KG1 (cell line): ENCODE measurements at regions not wholly inside any gene's neighbourhood (a gene's known extent, or its start where the extent isn't known, plus 50 kb on each side); places are given as distances from the start of the nearest gene placed in this dataset.

ENCODE experiments used
- DNase-seq: peaks from one replicate; lab custom pipeline; 2025; lab: John Stamatoyannopoulos, UW

DNA sequence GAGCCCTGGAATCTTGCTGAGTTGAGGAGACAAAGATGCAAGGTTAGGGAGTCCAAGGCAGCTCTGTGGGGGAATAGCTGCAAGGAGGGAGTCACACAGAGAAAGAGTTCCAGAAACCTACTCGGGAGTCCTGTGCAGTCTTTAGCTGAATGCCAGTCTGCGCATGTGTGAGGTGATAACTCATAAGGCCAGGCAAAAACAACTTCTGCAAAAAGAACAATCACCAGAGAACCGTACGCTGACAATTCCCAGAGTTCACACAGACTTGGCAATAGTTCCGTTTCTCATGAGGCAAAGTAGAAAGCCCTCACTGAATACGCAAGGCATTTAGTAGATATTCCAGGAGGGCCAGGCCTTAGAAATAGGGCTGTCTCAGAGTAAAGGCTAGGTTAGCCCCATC is 135.2 kb upstream of the TAB2 start:
- DNase-seq = no peak

DNA sequence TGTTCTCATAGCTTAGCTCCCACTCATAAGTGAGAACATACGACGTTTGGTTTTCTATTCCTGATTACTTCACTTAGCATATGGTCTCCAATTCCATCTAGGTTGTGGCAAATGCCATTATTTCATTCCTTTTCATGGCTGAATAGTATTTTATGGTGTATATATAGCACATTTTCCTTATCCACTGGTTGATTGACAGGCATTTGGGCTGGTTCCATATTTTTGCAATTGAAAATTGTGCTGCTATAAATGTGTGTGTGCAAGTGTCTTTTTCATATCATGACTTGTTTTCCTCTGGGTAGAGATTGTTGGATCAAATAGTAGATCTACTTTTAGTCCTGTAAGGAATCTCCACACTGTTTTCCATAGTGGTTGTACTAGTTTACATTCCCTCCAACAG is 133.0 kb upstream of the TAB2 start:
- DNase-seq = no peak

DNA sequence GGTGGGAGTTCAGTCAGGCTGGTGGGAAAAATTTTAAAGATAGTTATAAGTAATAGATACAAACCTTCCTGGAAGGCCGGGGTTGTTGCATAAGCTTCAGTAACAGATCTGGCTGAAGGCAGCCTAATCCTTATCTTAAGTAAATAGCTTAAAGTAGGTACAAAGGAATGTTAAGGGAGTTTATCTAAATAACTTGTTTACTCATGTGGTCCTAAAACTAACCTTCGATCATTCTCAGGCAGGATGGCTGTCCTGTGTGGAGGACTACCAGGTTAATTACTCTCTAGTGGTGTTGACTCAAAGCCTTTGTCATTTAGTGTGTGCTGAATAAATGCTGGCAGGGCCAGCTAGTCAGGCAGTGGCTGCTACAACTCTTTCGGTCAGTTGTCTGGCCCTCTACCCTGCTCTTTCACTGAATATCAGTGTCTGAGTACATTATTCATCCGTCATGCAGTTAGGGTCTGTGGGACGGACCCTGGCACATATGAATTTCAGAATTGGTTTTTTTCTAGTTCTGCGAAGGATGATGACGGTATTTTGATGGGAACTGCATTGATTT is 131.6 kb upstream of the TAB2 start:
- DNase-seq = no peak

DNA sequence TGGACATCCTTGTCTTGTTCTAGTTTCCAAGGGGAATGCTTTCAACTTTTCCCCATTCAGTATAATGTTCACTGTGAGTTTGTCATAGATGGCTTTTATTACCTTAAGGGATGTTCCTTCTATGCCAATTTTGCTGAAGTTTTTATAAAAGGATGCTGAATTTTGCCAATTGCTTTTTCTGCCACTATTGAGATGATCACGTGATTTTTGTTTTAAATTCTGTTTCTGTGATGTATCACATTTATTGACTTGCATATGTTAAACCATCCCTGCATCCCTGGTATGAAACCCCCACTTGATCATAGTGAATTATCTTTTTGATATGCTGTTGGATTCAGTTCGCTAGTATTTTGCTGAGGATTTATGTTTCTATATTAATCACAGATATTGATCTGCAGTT is 130.6 kb upstream of the TAB2 start:
- no peak for DNase-seq

DNA sequence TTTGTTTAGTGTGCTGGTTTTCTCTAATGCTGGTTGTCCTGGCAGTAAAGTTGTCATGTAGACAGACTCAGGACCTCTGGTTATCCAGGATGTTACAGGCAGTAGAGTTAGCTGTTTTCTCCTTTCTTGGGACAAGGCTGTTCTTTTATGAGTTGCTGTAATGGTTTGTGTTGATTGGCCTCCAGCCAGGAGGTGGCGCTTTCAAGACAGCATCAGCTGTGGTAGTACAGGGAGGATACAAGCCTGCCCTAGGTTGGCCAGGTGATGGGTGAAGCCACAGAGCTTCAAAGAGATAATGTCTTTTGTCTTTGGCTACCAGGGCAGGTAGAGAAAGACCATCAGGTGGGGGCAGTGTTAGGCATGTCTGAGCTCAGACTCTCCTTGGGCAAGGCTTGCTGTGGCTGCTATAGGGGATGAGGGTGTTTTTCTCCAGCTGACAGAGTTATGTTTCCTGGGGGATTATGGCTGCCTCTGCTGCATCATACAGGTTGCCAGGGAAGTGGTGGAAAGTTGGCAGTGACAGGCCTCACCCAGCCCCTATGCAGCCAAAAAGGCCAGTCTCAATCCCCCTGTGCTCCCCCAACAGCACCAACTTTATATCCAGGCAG is 127.2 kb upstream of the TAB2 start:
- DNase-seq = no peak

DNA sequence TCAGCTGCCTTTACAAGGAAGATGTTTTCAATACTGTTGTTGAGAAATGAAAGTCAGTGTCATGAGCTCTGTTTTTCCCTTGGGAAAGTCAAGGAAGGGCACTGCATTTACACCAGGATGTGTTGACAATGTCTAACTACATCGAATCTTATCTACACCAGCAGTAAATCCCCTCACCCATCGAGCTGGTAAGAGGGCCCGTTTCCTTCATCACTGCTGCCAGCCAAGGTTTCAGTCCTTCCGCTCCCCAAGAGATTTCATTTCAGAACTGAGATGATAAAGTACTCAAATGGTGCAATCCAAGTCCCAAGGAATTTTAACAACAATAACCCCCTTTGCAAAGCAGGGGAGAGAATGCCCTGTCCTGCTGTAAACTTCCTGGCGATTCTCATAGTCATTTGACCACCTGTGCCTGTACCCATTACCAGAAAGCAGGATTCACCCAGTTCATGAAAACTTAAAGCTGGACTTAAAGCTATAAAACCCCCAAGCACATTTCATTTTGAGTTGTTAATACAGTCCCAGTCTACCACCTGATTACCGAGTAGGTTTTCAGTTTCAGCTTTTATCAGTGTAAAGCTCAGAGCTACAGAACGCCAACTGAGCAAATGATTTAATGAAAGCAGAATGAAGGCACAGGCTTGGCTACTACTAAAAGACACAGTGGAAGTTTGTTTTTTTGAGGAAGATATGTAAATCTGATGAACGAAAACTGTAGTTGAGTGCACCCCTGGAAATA is 122.5 kb upstream of the TAB2 start:
- no peak for DNase-seq

DNA sequence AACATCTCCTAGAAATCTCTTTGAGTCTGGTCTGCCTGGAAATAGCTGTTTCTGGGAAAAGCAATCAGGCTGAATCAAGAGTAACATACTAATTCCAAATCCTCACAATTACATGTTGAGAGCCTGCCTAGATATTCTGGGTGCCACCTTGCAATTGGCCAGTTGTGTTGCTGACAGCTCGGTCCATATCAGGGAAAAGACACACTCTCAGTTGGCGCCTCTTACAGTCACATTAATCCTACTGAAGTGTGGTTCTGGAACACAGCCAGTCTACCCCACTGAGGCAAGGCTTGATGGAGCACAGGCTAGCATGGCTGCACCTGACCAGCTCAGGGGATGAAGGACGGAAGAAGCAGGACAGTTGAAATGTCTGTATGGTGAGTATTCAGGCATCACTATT is 121.4 kb upstream of the TAB2 start:
- no peak for DNase-seq

DNA sequence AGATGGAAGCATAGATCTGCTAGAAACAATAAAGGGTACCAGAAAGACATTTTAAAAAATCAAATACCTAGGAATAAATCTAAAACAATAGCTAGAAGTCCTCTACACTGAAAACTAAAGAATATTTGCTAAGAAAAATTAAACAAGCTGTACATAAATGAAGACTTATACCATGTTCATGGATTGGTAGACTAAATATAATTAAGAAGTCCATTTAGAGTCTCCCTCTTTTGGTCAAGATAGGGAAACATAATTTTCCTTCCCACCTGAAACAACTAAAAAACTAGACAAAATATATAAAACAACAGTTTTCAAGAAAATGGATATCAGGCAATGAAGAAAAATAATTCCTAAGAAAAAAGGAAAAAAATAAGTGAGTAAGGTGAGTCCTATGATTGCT is 120.0 kb upstream of the TAB2 start:
- no peak for DNase-seq

DNA sequence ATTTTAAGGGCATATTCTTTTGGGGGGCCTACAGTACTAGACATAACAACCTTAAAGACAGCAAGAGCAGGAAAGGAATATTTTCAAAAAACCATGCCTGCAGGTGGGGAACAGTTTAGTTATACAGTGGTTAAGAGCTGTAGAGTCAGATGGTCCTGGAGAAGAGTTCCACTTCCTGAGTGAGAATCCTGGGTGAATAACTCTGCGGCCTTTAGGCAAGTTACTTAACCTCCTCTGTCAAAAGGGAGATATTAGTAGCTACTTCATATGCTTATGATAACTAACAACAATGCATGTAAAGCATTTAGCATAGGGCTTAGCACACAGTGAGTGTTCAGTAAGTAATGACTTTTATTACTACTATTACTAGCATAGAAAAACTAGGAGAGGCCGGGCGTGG is 119.2 kb upstream of the TAB2 start:
- no peak for DNase-seq

DNA sequence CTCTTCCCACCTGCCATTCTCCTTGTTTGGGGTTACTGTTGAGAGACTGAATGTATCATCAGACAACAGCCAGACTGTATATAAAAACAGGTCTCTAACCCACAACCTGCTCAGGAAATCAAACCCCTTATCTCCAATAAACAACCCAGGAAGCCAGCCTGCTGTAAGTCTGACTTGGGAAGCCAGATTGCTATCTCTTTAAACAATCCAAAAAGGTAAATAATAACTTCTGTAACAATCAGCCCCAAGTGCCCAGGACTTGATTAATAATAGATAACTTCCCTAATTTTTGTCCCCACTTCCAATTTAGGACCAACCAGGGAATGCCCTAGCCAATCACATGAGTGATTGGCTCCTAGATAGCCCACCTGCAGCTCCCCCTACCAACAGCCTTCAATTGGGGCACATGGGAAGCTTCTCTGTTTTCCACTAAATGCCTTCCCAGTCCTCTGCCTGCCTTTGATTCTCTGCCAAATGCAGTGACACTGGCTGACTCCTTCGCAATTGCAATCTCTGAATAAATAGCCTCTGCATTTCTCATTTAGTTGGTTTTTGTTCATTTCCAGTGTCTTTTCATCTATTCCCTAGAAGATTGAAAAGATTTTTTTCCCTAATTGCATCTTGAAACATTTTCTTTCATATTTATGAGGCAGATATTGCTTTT is 117.1 kb upstream of the TAB2 start:
- DNase-seq = no peak

DNA sequence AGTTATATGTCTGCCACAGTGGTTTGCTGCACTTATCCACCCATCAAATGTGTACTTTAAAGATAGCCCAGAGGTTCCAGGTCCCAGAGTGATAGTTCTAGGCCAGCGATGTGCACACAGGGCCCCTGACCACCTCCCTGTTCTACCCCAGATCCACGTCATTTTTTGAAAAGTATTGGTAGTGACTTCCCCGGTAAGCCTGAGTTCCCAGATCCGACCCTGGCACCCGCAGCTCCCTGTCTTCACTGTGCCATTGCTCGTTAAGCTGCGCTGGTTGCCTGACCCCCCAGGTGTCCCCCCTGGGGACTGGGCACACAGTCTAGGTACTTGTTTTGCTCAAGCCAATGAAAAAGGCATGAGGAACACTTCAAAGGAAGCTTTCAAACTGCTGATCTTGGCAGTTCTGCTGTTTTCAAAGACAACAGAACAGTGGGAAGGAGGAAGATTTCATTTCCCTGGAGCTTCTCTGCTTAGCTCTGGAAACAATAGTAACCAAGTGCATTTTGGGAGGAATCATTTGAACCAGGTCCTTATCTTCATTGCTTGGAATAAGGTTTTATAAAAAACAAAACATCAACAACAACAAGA is 116.3 kb upstream of the TAB2 start:
- DNase-seq = no peak

DNA sequence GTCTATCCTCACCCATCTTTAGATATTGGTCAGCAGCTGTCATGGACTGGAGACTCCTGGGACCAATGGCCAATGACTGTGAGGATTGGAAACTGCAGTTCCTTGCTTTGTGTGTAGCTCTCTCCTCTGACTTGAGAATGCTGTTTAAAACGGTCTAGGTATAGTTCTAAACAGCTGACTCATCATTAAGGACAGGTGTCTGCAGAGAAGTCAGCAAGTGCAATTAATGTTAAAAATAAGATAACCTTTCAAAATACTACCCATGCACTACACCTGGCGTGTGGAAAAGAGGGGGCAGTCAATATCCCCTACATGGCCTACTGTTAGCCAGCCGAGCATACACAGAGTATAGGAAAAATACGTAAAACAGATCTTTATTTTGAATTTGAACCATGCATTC is 115.4 kb upstream of the TAB2 start:
- no peak for DNase-seq

DNA sequence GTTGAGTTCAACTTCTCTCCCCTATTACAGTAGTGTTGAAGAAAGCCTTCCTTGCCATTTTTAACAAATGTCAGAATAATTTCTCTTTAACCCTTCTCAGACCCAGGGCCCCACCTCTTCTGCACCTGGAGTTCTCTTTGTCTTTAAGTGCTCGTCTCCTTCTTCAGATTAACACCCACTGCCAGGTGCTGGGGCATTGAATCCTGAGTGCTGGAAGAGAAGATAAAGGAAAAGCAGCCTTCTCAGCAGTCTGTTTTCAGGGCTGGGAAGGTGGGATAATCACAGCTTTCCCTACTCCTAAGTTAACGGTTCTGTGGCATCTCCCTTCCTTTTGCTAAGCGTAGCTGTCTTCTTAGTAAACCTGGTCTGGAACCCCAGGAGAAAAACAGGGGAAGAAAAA is 114.6 kb upstream of the TAB2 start:
- no peak for DNase-seq

DNA sequence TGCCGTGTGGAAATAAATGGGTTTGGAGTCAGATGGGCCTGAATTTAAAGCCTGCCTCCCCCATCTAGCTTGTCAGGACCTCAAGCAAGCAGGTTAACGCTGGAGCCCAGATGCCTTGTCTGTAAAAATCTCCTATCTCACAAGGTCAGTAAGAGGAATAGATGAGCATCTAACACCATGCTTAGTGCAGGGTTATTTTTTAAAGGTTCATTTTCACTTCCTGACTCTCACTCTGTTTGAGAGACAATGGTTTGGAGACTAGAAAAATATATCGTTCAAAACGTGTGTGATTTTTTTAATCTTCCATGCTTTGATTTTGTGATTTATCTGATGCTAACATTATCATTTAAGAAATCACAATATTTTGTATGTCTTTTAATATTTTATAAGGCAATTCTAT is 114.0 kb upstream of the TAB2 start:
- no peak for DNase-seq

DNA sequence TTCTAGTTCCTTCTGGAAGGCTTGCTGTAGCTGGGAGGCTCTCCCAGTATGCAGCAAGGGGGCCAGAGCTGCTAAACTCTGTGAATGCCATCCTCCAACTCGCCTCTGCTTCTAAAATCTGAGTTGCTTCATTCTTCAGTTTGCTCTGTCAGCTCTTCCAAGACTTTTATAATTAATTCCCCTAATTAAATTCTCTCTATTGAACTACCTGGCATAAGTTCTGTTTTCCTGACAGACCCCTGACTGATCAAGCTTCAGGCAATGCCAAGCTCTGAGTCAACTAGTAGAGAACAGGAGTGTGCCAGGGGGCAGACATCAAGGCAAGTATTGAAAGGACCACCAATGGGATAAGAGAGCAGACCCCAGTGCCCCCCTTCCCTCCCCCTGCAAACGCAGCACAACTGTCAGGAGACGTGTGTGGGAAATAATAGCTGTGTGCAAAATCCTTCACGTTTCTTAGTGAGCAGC is 109.3 kb upstream of the TAB2 start:
- no peak for DNase-seq

DNA sequence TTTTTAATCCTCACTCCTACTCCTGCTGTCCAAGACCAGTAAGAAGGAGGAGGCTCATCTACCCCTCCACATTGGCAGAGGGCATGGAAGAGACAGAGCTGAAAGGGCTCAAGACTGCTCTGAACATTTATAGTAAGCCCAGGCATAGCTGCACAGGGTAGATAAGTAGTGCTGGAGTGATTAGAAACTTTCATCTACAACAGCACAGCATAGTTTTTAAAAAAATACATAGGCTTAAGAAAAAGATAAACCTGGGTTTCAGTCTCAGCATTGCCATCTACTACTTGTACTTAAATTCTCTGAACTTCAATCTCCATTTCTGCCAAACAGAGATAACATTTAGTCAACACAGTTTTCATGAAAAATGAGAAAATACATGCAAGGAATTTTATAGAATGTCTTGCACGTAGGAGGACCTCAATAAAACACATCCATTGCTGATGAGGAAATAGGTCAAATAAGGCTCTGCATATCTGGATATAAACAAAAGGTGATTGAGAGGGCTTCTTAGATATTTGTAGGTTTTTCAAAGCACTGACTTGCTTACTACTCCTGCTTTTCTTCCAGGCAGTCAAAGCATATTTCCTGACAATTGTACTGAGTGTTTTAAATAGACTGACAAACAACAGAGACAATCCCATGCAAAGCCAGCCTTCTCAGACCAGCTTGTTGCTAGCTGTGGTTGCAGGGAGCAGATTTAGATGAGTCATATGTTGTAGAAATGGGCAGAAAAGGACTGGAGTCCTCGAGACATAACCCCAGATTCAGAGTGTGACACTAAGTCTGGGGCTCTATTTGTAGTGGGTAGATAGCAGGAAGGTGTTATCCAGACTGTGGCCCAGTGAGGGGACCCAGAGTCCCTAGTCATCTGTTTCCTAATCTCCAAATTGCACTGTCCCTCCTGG is 107.4 kb upstream of the TAB2 start:
- DNase-seq = no peak

DNA sequence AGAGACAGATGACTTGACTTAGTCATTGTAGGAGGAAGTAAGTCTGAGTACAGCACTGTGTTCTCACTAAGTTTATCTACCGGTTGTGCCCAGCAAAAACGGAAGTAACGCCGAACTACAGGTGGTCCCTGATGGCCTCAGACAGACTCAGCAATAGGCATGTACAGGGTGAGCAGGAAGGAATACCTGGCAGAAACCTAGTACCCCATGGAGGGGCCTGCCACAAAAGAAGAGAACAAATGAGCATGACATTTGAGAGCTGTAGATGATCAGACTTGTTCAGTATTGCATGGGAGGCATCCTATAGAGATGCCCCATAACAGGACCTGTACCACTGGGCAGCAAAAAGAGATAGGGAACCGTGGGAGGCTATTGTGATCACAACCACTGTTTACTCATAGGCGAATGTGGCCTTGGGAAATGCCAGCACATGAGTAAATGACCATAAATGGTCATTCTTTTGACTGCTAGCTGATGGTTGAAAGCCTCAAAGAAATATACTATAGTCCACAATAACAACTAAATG is 106.4 kb upstream of the TAB2 start:
- peak; percentile 40 for DNase-seq

DNA sequence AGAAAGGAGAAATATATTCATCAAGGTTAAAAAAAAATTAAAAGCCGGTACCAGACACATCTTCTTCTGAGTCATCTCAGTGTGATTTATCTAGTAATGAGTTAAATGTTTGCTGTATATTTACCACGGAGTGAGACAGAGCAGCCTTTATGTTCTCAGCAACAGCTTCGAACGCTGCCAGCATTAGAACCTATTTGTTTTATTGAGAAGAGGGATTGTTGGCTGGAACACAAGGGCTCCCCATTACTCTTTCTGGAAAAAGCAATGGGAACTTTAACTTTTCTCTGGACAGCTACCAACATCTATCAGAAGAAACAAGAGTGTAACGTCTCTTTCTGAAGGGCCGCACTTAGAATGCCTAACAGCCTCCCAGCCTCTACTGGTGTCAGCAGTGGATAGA is 105.3 kb upstream of the TAB2 start:
- no peak for DNase-seq

DNA sequence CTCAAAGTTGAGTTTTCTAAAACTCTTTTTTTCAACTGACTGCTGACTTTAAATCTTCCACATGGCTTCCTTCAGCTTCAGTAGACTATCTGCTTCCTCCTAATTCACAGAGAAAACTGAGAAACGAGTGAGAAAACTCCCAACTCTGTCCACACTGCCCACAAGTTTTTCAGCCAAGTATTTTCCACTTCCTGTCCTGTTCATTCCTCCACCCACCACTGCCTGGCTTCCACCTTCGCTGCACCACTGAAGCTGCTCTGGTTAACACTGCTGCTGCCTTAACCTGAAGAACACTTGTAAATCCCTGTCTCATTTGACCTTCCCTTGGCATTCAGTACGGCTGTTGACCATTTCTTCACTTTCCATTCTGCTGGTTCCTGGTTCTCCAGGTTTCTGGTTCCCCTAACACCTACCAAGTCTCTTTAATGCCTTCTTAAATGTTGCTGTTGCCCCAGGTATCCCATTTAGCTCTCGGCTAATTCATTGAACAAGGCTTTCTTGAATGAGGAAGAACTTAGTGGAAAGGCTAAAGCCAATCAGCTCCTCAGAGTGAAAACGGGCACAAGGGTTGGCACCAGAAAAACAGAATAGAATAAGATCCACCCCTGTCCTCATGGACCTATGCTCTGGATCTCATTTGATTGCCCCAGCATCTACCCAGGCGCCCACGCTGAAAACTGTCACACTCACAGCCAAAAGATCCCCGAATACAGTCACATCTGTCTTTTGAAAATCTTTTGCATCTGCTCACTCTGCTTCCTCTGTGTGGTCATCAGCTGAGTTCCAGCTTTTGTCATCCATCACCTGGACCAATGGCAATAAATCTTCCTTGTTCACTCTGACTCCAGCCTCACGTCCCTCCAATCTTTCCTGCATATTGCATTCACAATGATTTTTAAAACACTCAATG is 104.4 kb upstream of the TAB2 start:
- no peak for DNase-seq

DNA sequence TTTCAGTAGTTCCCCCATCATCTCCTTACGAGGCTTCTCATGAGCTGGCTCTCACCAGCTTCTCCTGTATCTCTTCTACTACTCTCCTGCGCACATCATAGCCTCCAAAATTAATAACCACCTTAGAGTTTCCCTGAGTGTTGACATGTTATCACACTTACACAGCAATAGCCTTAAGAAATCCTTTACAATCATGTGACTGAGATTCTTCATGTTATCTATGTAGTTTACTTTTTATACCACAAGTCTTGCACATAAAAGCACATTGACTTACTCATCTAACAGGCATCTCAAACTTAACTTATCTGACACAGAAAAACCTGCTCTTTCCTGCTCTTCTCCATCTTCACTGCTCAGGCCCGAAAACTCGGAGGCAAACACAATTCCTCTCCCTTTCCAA is 103.7 kb upstream of the TAB2 start:
- DNase-seq = no peak
